PC-9 (cell line): ENCODE measurements at regions not wholly inside any gene's neighbourhood (a gene's known extent, or its start where the extent isn't known, plus 50 kb on each side); places are given as distances from the start of the nearest gene placed in this dataset.

Experiments
- CTCF ChIP-seq: fragments of 200-600 bp; sonication (generic); conservative IDR thresholded peaks from 2 replicates; pipeline ENCODE4 v1.6.1; 2017; ENCODE audit warnings: mixed run types, antibody characterized with exemption, mild to moderate bottlenecking, moderate library complexity
- EZH2 ChIP-seq: fragments of 200-600 bp; sonication (generic); IDR thresholded peaks from 2 replicates; pipeline ENCODE4 v1.8.0; 2017; ENCODE audit warnings: antibody characterized with exemption, low read depth

GRCh38 chr17:69749911-69750310 lies 325.1 kb upstream of the KCNJ16 start:
- TF ChIP-seq CTCF (no peak), EZH2 (no peak)
